ENCODE measurements at regions not wholly inside any gene's neighbourhood (a gene's known extent, or its start where the extent isn't known, plus 50 kb on each side); places are given as distances from the start of the nearest gene placed in this dataset.

DNA sequence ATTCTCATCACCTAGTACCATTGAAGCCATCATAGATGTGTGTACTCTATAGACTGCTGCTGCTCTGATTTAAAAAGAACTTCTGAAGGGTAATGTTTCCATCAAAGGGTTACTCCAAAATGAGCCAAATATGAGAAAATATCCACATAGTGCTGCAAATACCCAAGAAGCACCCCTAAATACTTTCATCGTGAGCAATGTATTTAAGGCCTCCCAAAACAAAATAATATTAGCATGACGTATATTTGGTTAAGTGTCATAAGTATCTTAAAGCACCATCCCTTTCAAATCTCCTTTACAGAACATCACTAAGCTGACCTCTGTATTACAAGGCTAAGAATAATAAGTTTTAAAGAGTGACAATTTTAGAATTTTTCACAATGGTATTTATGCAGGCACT is 421.8 kb downstream of the MTRR start:
- Mint-ChIP-seq H3K4me3 (no peak overlapping the region), H3K27ac (no peak overlapping the region), H3K27me3 (ENCODE audit: low read depth) (no peaks in the 10 kb centered on the region), H3K9me3 (peaks cover 5 to 7% of the 10 kb centered on the region in 2 donors), H3K4me1 (ENCODE audit: low read depth) (no peaks in the 10 kb centered on the region), H3K36me3 (ENCODE audit: insufficient read depth in 2 of 2) (no peaks in the 10 kb centered on the region)
- no peak for ATAC-seq (replicated peaks in 1 of 2)
- no peak for DNase-seq

DNA sequence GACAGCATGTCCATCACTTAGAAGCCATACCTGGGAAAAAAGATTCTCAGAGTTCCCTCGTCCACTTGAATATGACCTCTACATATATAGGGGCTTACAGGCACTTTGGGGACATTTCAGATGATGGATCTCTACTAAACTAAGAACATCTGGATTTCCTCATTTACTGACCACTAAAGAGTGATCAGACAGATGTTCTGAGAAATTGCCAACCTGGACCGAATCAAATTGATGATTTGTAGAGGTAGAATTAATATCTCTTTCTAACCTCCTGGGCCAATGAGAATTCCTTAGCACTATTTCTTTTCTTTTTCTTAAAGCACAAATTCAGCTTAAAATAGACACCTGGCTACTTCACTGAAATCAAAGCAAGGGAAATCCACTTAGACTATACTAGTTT is 422.7 kb downstream of the MTRR start:
- Mint-ChIP-seq H3K27me3 (ENCODE audit: low read depth) (no peaks in the 10 kb centered on the region), H3K9me3 (peaks cover 5 to 6% of the 10 kb centered on the region in 2 donors), H3K36me3 (ENCODE audit: insufficient read depth in 2 of 2) (no peaks in the 10 kb centered on the region), H3K4me1 (ENCODE audit: low read depth) (no peaks in the 10 kb centered on the region), H3K27ac (no peak overlapping the region), H3K4me3 (no peak overlapping the region)
- no peak for DNase-seq
- ATAC-seq (replicated peaks in 1 of 2) = no peak

DNA sequence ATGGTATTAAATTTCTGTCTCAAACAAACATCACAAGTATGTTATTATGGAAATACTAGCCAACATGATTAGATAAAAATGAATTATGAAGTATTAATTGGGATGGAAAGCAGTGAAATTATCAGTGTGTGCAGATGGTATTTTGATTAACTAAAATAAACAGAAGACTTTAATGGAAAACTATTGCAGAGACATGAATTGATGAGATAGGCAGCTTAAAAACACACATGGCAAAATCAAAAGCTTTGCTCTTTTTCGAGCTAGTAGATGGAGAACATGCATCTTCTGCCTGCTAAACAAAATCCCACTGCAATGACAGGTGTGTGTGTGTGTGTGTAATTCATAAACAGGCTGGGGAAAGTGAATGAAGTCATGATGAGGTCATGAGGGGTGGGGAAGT is 426.2 kb downstream of the MTRR start:
- H3K9me3 Mint-ChIP-seq = peaks cover 6% of the 10 kb centered on the region in 2 donors
- H3K4me1 Mint-ChIP-seq (ENCODE audit: low read depth) = no peaks in the 10 kb centered on the region
- no peaks in the 10 kb centered on the region for H3K27me3 Mint-ChIP-seq (ENCODE audit: low read depth)
- no peak overlapping the region for H3K27ac Mint-ChIP-seq
- no peaks in the 10 kb centered on the region for H3K36me3 Mint-ChIP-seq (ENCODE audit: insufficient read depth in 2 of 2)
- DNase-seq = no peak
- ATAC-seq (replicated peaks in 1 of 2) = no peak
- H3K4me3 Mint-ChIP-seq = no peak overlapping the region

DNA sequence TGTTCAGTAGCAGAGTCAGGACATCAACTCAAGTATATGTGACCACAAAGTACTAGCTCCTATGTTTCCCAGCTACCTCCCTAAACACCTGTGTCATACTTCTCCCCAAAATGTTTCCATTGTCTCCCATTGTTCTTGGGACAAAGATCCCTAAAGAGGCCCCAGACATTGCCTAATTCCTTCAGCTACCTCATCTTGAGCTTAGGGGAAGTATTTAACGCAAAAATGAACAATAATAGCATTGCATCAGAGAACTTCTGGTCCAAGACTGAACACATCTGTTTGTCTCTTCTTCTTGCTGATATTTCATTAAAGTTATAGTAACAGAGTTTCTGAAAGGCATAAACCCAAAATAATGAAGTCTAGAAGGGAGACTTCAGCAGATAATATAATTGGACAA is 430.8 kb downstream of the MTRR start:
- Mint-ChIP-seq H3K9me3 (peaks cover 5 to 8% of the 10 kb centered on the region in 2 donors), H3K4me1 (ENCODE audit: low read depth) (no peaks in the 10 kb centered on the region), H3K36me3 (ENCODE audit: insufficient read depth in 2 of 2) (peaks cover 0 to 2% of the 10 kb centered on the region in 2 donors), H3K27me3 (ENCODE audit: low read depth) (no peaks in the 10 kb centered on the region), H3K27ac (no peak overlapping the region), H3K4me3 (no peak overlapping the region)
- ATAC-seq (replicated peaks in 1 of 2) = no peak
- DNase-seq = no peak

DNA sequence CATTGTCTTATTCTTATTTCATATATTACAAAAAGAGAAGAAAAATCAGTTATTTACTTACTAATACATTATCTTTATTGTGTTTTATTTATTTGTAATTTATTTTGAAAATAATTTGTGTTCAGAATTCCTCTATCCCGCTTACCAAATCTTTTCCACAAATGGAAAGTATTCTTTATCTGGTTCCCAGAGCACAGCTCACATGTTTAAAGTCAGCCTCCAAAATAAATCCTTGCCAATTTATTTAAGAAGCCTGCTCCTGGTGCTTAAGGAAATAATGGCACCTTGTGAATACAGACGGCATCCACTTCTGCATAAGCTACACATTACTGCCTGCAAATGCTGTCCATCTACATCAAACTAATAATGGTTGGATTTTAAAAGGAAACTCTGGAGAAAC is 435.4 kb downstream of the MTRR start:
- Mint-ChIP-seq H3K36me3 (ENCODE audit: insufficient read depth in 2 of 2) (peaks cover 1 to 3% of the 10 kb centered on the region in 2 donors), H3K4me1 (ENCODE audit: low read depth) (no peaks in the 10 kb centered on the region), H3K9me3 (peaks cover 7 to 10% of the 10 kb centered on the region in 2 donors), H3K27me3 (ENCODE audit: low read depth) (no peaks in the 10 kb centered on the region), H3K27ac (no peak overlapping the region), H3K4me3 (no peak overlapping the region)
- DNase-seq (no peak), ATAC-seq (replicated peaks in 1 of 2) (no peak)

DNA sequence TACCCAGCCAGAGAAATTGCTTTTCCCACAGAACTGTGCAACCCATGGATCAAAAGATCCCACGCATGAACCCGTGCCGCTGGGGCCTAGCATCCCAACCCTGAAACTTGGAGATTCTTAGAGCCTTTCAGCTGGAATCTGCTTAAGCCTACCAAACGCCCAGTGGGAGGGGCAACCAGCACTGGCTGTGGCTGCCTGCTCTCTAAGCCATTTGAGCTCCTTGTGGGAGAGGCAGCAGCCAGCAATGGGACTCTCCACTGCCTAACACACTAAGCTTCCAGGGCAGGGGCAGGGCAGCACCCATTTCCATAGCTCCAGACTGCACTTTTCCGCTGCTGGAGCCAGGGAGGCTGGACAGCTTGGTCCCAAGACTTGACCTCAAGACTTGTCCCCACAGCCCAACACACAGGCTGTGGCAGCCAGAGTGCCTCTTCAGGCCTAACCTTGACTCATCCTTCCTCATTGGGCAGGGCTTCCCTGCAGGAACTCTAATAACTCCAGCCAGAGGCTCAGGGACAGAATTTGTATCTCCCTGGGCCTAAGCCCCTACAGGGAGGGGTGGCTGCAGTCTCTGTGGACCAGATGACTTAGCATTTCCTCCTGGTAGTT is 437.4 kb downstream of the MTRR start:
- Mint-ChIP-seq H3K27me3 (ENCODE audit: low read depth) (no peaks in the 10 kb centered on the region), H3K9me3 (peaks cover 7 to 13% of the 10 kb centered on the region in 2 donors), H3K36me3 (ENCODE audit: insufficient read depth in 2 of 2) (peaks cover 1 to 5% of the 10 kb centered on the region in 2 donors), H3K4me3 (no peak overlapping the region), H3K4me1 (ENCODE audit: low read depth) (no peaks in the 10 kb centered on the region), H3K27ac (no peak overlapping the region)
- no peak for DNase-seq
- no peak for ATAC-seq (replicated peaks in 1 of 2)

DNA sequence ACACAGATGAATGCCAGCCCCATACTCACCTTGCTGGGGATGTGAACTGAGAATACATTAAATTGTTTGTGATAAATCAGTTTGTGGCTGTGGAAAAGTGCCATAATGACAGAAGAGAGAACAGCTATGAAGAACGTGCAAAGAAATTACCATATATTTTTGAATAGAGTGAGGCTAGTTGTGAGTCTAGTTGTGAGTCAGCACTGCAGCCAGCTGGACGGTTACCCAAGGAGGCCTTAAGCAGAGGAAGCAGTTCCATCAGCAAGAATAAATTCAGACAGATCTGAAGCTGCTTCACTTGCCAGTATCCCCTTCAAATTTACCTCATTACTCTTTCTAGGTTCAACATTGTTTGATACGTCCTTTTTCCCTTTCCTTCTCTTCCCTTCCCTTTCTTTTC is 446.0 kb downstream of the MTRR start:
- no peak overlapping the region for H3K4me3 Mint-ChIP-seq
- DNase-seq = no peak
- H3K9me3 Mint-ChIP-seq = peaks cover 0 to 10% of the 10 kb centered on the region in 2 donors
- peaks cover 0 to 3% of the 10 kb centered on the region in 2 donors for H3K36me3 Mint-ChIP-seq (ENCODE audit: insufficient read depth in 2 of 2)
- H3K27me3 Mint-ChIP-seq (ENCODE audit: low read depth) = no peaks in the 10 kb centered on the region
- no peak overlapping the region for H3K27ac Mint-ChIP-seq
- H3K4me1 Mint-ChIP-seq (ENCODE audit: low read depth) = no peaks in the 10 kb centered on the region
- ATAC-seq (replicated peaks in 1 of 2) = no peak

DNA sequence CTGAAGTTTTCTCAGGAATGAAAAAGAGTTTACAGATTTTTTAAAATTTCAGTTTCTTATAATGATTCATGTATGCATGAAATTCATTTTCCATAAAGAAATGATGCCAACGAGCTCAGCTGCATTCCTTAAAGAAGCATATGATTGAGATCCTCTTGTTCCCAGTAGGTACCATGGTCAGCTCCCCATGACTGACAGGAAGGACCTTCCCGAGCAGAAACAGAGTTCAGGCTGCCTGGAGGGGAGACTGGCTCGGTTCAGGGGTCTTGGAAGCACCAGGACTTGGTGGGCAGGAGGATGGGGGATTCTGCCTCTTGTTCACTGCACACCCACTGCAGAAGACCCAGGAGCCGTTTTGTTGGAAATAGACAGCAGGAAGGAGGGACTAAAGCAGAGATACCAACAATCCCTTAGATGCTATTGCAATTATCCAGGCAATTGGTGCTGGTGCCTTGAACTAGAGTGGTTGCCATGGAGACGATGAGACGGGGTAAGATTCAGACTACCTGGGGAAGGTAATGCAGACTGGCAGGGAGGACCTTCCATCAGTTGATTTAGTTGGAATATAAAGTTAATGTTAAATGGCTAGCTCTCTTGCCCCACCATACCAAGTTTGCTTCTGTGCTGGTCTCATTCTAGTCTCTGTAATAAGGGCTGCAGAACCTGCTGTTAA is 447.8 kb downstream of the MTRR start:
- Mint-ChIP-seq H3K27ac (no peak overlapping the region), H3K4me1 (ENCODE audit: low read depth) (no peaks in the 10 kb centered on the region), H3K27me3 (ENCODE audit: low read depth) (no peaks in the 10 kb centered on the region), H3K4me3 (no peak overlapping the region), H3K9me3 (peaks cover 0 to 6% of the 10 kb centered on the region in 2 donors), H3K36me3 (ENCODE audit: insufficient read depth in 2 of 2) (no peaks in the 10 kb centered on the region)
- ATAC-seq (replicated peaks in 1 of 2) (no peak), DNase-seq (no peak)

DNA sequence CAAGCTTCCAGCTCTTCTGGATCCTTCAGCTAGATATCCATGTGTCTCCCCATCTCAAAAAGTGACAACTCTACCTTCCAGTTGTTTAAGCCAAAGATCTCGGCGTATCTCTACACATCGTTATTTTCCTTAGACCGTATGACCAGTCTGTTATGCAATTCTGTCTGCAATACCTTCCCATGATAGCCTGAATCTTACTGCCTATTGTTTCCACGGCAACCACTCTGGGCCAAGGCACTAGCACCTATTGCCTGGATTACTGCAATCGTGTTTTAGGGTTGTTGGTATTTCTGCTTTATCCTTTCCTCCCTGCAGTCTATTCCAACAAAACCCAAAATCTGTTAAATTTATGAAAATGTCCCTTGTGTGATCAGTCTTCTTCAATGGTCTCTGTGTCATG is 448.4 kb downstream of the MTRR start:
- DNase-seq (no peak), ATAC-seq (replicated peaks in 1 of 2) (no peak)
- Mint-ChIP-seq H3K4me3 (no peak overlapping the region), H3K9me3 (peaks cover 0 to 6% of the 10 kb centered on the region in 2 donors), H3K36me3 (ENCODE audit: insufficient read depth in 2 of 2) (no peaks in the 10 kb centered on the region), H3K27me3 (ENCODE audit: low read depth) (no peaks in the 10 kb centered on the region), H3K4me1 (ENCODE audit: low read depth) (no peaks in the 10 kb centered on the region), H3K27ac (no peak overlapping the region)

DNA sequence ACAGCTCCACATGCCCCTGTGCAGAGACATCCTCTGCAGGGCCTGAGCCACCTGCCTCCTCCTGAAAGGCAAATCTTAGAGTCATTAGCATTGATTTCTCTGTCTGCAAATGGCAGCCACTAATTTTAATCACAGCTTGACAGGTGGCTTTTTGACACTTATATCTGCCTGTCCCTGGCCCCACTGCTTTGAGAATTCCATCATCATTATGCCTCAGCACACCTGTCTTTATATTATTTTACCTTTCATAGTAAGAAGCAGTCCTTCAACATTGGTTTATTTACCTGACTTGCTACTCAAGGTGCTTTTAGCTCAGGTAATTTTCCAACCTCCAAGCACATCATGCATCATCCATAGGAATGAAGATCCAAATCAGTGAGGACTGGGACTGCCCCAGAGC is 451.3 kb downstream of the MTRR start:
- H3K36me3 Mint-ChIP-seq (ENCODE audit: insufficient read depth in 2 of 2) = peaks cover 0 to 1% of the 10 kb centered on the region in 2 donors
- H3K27ac Mint-ChIP-seq = no peak overlapping the region
- peaks cover 0 to 6% of the 10 kb centered on the region in 2 donors for H3K9me3 Mint-ChIP-seq
- no peak overlapping the region for H3K4me3 Mint-ChIP-seq
- no peaks in the 10 kb centered on the region for H3K4me1 Mint-ChIP-seq (ENCODE audit: low read depth)
- H3K27me3 Mint-ChIP-seq (ENCODE audit: low read depth) = no peaks in the 10 kb centered on the region
- DNase-seq = no peak
- ATAC-seq (replicated peaks in 1 of 2) = no peak

DNA sequence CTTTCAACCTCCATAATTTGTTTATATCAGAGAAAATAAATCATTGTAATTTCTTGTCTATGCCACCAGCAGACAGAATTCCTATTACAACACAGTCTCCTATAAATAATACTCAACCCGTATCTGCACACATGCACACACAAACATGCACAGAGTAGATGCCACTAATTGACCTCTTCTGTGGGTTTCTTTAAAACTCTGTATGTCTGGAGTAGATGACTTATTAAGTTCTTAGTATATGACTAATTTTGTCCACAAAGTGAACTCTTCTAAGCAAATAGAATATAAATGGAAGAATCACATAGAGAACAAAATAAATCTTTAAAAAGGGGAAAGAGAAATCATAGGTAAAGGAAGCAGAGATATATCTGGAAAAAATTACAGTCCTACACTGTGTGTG is 452.3 kb downstream of the MTRR start:
- H3K4me3 Mint-ChIP-seq = no peak overlapping the region
- ATAC-seq (replicated peaks in 1 of 2) (no peak), DNase-seq (no peak)
- peaks cover 0 to 1% of the 10 kb centered on the region in 2 donors for H3K36me3 Mint-ChIP-seq (ENCODE audit: insufficient read depth in 2 of 2)
- H3K27ac Mint-ChIP-seq = no peak overlapping the region
- H3K4me1 Mint-ChIP-seq (ENCODE audit: low read depth) = no peaks in the 10 kb centered on the region
- no peaks in the 10 kb centered on the region for H3K27me3 Mint-ChIP-seq (ENCODE audit: low read depth)
- H3K9me3 Mint-ChIP-seq = peaks cover 0 to 6% of the 10 kb centered on the region in 2 donors

DNA sequence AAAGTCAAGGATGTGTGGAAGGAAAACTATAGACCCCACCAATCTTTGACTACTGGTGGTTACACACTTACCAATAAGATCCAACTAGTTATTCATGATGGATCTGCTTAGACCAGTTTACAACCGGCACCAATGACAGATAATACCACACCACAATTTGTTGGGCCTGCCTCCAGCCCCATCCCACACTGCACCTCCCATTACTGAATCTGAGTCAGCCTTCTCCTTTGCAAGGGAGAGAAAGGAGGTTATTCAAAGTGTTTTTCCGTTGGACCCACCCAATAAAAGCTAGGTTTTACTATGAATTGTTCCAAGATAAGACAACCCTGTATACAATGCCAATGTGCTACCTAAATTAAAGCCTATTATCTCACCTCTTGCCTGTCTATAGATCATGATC is 453.5 kb downstream of the MTRR start:
- H3K9me3 Mint-ChIP-seq = peaks cover 0 to 6% of the 10 kb centered on the region in 2 donors
- no peak overlapping the region for H3K4me3 Mint-ChIP-seq
- ATAC-seq (replicated peaks in 1 of 2) = no peak
- no peaks in the 10 kb centered on the region for H3K27me3 Mint-ChIP-seq (ENCODE audit: low read depth)
- peaks cover 0 to 1% of the 10 kb centered on the region in 2 donors for H3K36me3 Mint-ChIP-seq (ENCODE audit: insufficient read depth in 2 of 2)
- H3K27ac Mint-ChIP-seq = no peak overlapping the region
- H3K4me1 Mint-ChIP-seq (ENCODE audit: low read depth) = no peaks in the 10 kb centered on the region
- DNase-seq = no peak

DNA sequence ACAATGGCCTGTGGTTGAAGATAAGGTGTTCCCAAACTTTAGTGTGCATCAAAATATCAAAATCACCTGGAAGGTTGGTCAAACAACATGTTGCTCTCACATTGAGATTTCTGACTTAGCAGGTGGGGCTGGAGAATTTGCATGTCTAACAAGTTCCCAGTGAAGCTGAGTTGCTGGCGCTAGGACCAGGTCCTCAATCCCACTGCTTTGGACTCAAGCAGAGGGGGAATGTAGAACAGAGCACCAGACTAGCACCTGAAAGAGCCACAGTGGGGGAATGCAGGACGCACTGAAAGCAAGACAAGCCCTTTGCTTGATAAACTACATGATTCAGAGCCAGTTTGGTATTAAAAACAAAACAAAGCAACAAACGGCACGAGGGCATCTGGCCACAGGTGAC is 458.1 kb downstream of the MTRR start:
- Mint-ChIP-seq H3K27ac (no peak overlapping the region), H3K4me3 (no peak overlapping the region), H3K9me3 (no peaks in the 10 kb centered on the region), H3K4me1 (ENCODE audit: low read depth) (no peaks in the 10 kb centered on the region), H3K36me3 (ENCODE audit: insufficient read depth in 2 of 2) (peaks cover 0 to 1% of the 10 kb centered on the region in 2 donors), H3K27me3 (ENCODE audit: low read depth) (no peaks in the 10 kb centered on the region)
- ATAC-seq (replicated peaks in 1 of 2) = no peak
- DNase-seq = no peak

DNA sequence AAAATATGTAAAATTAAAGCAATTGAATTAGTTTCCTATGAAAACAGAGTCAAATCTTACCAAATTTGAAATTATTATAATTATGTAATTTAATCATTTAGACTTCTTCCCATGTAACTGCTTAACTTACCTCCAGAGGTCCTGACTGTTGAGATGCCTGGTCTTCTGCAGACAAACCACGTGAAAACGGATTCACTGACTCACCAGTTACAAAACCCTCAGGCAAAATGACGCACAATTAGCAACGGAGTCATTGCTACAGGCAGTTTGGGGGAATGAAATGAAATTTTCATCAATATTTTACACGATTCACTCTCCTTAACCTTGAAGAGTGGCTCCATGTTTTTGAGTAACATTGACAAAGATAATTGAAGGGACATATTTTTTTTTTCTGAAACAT is 460.8 kb downstream of the MTRR start:
- Mint-ChIP-seq H3K4me3 (no peak overlapping the region), H3K9me3 (peaks cover 0 to 2% of the 10 kb centered on the region in 2 donors)

More for the DNA sequence above, 460.8 kb downstream of the MTRR start:
- H3K27me3 Mint-ChIP-seq (ENCODE audit: low read depth) = no peaks in the 10 kb centered on the region
- DNase-seq (no peak), ATAC-seq (replicated peaks in 1 of 2) (no peak)
- H3K4me1 Mint-ChIP-seq (ENCODE audit: low read depth) = no peaks in the 10 kb centered on the region
- no peaks in the 10 kb centered on the region for H3K36me3 Mint-ChIP-seq (ENCODE audit: insufficient read depth in 2 of 2)
- H3K27ac Mint-ChIP-seq = no peak overlapping the region
